Testis (tissue), 2 donors: ENCODE measurements at regions not wholly inside any gene's neighbourhood (a gene's known extent, or its start where the extent isn't known, plus 50 kb on each side); places are given as distances from the start of the nearest gene placed in this dataset.

ENCODE experiments used
- DNase-seq: peaks from one replicate; pipeline ENCODE4 v3.0.0-alpha.2; 2019
- H3K27ac ChIP-seq, 2 donors: fragments of 200-600 bp; sonication (generic); one replicate each; pipeline ENCODE4 v1.5.1; 2019
- H3K27me3 ChIP-seq: fragments of 200-600 bp; sonication (generic); one replicate; pipeline ENCODE4 v1.5.1; 2019
- H3K36me3 ChIP-seq: fragments of 200-600 bp; sonication (generic); one replicate; pipeline ENCODE4 v1.5.1; 2017; ENCODE audit warnings: low read depth; ENCODE audit errors: missing control alignments
- H3K4me1 ChIP-seq: fragments of 200-600 bp; sonication (generic); one replicate; pipeline ENCODE4 v1.5.1; 2019
- H3K4me3 ChIP-seq, 2 donors: fragments of 200-600 bp; sonication (generic); one replicate each; pipeline ENCODE4 v1.5.1; 2017 to 2019
- H3K9me3 ChIP-seq: fragments of 200-600 bp; sonication (generic); one replicate; pipeline ENCODE4 v1.5.1; 2017
- POLR2A ChIP-seq: fragments of 450-650 bp; IDR thresholded peaks from one replicate; pipeline ENCODE4 v1.6.1; 2017; ENCODE audit warnings: antibody characterized with exemption, mild to moderate bottlenecking, moderate library complexity
- WGBS, 2 donors: methylation state at CpG; one replicate each; pipeline ENCODE4 v1.1.5; 2018; 5-methylcytosine and 5-hydroxymethylcytosine counted together
- intact Hi-C: fragments of 100-400 bp; cut with DNase I; formaldehyde crosslinking; loops from one replicate; pipeline ENCODE4 v1.15.1; 2023; ENCODE audit warnings: low total_unique reads
- TF ChIP-seq, protein P1 (sequence below), 3 experiments: fragments of 450-650 bp in 2 of 3; fragments of 200-600 bp in 1 of 3; sonication (generic) in 1 of 3; IDR thresholded peaks; one replicate each; pipeline ENCODE4 v1.5.1; 2016 to 2019; ENCODE audit warnings: antibody characterized with exemption in 3 of 3, mild to moderate bottlenecking in 2 of 3, moderate library complexity in 1 of 3

DNA sequence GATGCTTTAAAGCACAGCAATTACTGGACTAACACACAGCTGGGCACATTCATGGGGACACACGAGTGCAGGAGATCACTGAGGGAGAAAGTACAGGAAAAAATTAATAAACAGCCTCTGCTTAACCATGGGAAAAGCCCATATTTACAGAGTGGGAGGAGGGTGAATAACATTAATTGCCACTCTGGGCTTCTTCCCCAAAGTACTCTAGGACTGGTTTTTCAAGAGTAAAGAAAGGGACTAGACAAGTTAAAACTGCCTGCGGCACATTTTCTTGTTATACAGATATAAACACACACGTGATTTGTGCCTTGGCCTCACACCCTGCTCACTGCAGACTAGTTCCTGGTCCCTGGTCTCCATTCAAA lies 179.7 kb upstream of the TET2 start:
- no peaks in the 10 kb centered on the region for H3K4me1 ChIP-seq
- no peaks in the 10 kb centered on the region for H3K9me3 ChIP-seq
- no peak overlapping the region for H3K4me3 ChIP-seq
- intact Hi-C loops: no loop called here
- no peaks in the 10 kb centered on the region for H3K27me3 ChIP-seq
- no peak for DNase-seq
- 69 to 74% methylated on average over 3 of the region's 3 CpGs for WGBS, 2 donors
- H3K27ac ChIP-seq: no peak overlapping the region
- TF ChIP-seq, protein P1, sequence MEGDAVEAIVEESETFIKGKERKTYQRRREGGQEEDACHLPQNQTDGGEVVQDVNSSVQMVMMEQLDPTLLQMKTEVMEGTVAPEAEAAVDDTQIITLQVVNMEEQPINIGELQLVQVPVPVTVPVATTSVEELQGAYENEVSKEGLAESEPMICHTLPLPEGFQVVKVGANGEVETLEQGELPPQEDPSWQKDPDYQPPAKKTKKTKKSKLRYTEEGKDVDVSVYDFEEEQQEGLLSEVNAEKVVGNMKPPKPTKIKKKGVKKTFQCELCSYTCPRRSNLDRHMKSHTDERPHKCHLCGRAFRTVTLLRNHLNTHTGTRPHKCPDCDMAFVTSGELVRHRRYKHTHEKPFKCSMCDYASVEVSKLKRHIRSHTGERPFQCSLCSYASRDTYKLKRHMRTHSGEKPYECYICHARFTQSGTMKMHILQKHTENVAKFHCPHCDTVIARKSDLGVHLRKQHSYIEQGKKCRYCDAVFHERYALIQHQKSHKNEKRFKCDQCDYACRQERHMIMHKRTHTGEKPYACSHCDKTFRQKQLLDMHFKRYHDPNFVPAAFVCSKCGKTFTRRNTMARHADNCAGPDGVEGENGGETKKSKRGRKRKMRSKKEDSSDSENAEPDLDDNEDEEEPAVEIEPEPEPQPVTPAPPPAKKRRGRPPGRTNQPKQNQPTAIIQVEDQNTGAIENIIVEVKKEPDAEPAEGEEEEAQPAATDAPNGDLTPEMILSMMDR (IDR thresholded peaks at IDR 0.05): no peak
- no peak for TF ChIP-seq POLR2A
- H3K36me3 ChIP-seq: no peaks in the 10 kb centered on the region

DNA sequence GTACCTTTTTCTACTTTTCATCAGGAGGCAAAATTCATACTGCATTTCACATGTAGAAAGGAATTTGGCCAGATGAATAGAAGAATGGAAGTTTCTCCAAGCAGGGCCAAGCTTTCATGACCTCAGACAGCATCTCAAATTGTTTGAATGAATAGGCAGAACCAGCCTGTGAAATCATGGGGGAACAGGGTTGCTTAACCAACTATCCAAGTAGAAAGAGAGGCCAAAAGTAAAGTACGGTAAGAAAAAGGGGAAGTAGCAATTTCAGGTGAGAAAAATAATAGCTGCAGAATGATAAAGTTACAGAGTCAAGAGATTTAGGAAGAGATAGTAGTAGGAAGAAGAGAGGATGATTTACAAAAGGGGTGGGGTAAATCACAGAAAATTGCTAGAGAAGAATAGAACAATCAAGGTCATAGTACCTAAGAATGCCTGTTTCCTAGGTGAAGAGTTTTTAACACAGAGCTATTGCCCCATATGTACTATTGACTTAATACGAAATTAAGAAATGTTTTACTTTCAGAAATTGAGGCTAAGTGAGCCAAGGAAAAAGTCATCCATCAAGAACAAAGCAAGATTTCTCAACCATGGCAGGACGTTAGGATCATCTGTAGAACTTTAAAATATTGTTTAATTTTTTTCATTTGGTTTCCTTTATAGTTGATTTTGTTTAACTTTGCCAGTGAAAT lies 177.1 kb upstream of the TET2 start:
- intact Hi-C loops: no loop called here
- no peak overlapping the region for H3K27ac ChIP-seq
- H3K36me3 ChIP-seq: no peaks in the 10 kb centered on the region
- no peaks in the 10 kb centered on the region for H3K9me3 ChIP-seq
- H3K4me1 ChIP-seq: no peaks in the 10 kb centered on the region
- TF ChIP-seq, protein P1 (IDR thresholded peaks at IDR 0.05): no peak
- TF ChIP-seq POLR2A: no peak
- 72 to 82% methylated on average over 3 of the region's 3 CpGs for WGBS, 2 donors
- no peak overlapping the region for H3K4me3 ChIP-seq
- no peak for DNase-seq
- H3K27me3 ChIP-seq: no peaks in the 10 kb centered on the region

DNA sequence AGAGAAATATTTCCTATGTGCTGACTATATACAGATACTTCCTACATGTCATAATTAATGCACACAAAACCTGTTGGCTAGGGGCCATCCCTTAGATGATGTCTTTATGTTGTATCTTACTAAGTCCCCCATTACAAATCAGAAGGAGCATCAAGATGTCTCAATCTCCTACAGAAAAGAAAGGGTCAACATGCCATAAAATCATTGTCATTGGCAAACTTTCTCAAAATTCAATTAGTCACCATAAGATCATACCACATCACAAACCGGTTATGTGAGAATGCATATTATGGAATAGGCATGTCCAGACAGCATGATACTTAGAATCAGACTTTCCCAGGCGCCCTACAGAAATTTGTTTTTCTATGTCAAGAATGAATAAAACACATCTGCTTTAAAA lies 175.2 kb upstream of the TET2 start:
- WGBS, 2 donors: 76 to 82% methylated on average over 2 of the region's 2 CpGs
- Histone ChIP-seq H3K9me3 (no peaks in the 10 kb centered on the region), H3K4me1 (no peaks in the 10 kb centered on the region), H3K4me3 (no peak overlapping the region), H3K27ac (no peak overlapping the region), H3K27me3 (no peaks in the 10 kb centered on the region), H3K36me3 (no peaks in the 10 kb centered on the region)
- DNase-seq: no peak
- TF ChIP-seq, protein P1 (IDR thresholded peaks at IDR 0.05): no peak
- no peak for TF ChIP-seq POLR2A
- intact Hi-C loops: no loop called here

DNA sequence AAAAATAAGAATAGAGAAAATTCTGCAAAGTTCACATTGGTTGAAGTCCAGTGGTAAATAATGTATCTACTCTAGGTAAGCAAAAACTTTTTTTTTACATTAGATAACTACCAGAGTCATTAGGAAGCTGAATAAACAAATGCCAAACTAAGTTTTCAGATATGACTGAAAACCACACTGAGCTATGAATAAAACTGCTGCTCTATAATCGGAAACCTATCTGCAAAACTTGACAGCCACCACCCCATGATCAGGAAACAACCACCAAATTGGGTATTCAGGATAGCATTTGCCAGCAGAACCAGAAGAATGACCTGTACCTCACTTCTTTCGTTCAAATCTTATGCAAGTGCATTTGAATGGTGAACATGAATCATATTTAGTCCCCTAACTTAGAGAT lies 173.0 kb upstream of the TET2 start:
- TF ChIP-seq, protein P1 (IDR thresholded peaks at IDR 0.05): no peak
- TF ChIP-seq POLR2A: no peak
- H3K27ac ChIP-seq: no peak overlapping the region
- H3K36me3 ChIP-seq: no peaks in the 10 kb centered on the region
- H3K9me3 ChIP-seq: no peaks in the 10 kb centered on the region
- no peaks in the 10 kb centered on the region for H3K4me1 ChIP-seq
- no peak for DNase-seq
- 75 to 85% methylated on average over 2 of the region's 2 CpGs for WGBS, 2 donors
- intact Hi-C loops: no loop called here
- H3K27me3 ChIP-seq: no peaks in the 10 kb centered on the region
- H3K4me3 ChIP-seq: no peak overlapping the region

DNA sequence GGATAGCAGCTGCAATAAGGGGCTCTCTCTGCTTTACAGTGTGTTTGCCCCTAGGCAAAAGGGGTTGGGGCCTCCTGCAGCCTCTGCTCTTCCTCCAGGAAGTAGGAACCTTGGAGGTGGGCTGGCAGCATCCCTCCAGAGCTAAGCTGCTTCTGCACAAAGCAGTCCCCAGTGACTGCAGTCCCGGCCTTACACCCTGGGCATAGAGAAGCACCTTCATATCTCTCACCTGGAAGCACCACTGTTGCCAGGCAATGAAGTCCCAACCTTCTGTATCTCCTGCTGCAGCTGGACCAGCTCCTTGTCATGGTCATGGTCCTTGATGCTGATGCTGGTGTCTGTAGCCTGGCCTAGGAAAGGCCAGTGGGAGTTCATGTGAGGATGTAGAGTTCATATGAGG lies 171.1 kb upstream of the TET2 start:
- Histone ChIP-seq H3K36me3 (no peaks in the 10 kb centered on the region), H3K27ac (no peak overlapping the region), H3K4me1 (no peaks in the 10 kb centered on the region), H3K9me3 (no peaks in the 10 kb centered on the region), H3K27me3 (no peaks in the 10 kb centered on the region), H3K4me3 (no peak overlapping the region)
- 100% methylated on average over 1 of the region's 1 CpG for WGBS, 2 donors
- DNase-seq: no peak
- intact Hi-C loops: no loop called here
- TF ChIP-seq, protein P1 (IDR thresholded peaks at IDR 0.05): no peak
- no peak for TF ChIP-seq POLR2A
